ENCODE measurements at regions not wholly inside any gene's neighbourhood (a gene's known extent, or its start where the extent isn't known, plus 50 kb on each side); places are given as distances from the start of the nearest gene placed in this dataset.

GRCh38 chr5:97903742-97904141 lies 720.7 kb upstream of the RIOK2 start:
- no peak overlapping the region for H3K27ac Mint-ChIP-seq
- TF ChIP-seq CTCF (IDR thresholded peaks at IDR 0.05; ENCODE audit: unreplicated experiment in 3 of 3) = no peak
- peaks cover 34% of the 10 kb centered on the region for H3K9me3 Mint-ChIP-seq
- H3K36me3 Mint-ChIP-seq (ENCODE audit: low read depth) = no peaks in the 10 kb centered on the region
- H3K4me3 Mint-ChIP-seq = no peak overlapping the region
- no peaks in the 10 kb centered on the region for H3K4me1 Mint-ChIP-seq
- no peaks in the 10 kb centered on the region for H3K27me3 Mint-ChIP-seq (ENCODE audit: low read depth)

- no peaks in the 10 kb centered on the region for H3K27me3 Mint-ChIP-seq (ENCODE audit: low read depth)
- H3K36me3 Mint-ChIP-seq (ENCODE audit: low read depth) = no peaks in the 10 kb centered on the region
- H3K9me3 Mint-ChIP-seq = peaks cover 26% of the 10 kb centered on the region
- H3K27ac Mint-ChIP-seq = no peak overlapping the region
- no peak overlapping the region for H3K4me3 Mint-ChIP-seq
- TF ChIP-seq CTCF (IDR thresholded peaks at IDR 0.05; ENCODE audit: unreplicated experiment in 3 of 3) = no peak
- H3K4me1 Mint-ChIP-seq = no peaks in the 10 kb centered on the region
Measured at GRCh38 chr5:97906135-97906534, 723.1 kb upstream of the RIOK2 start.

- Mint-ChIP-seq H3K27me3 (ENCODE audit: low read depth) (no peaks in the 10 kb centered on the region), H3K27ac (no peak overlapping the region), H3K4me1 (no peaks in the 10 kb centered on the region), H3K4me3 (no peak overlapping the region), H3K36me3 (ENCODE audit: low read depth) (no peaks in the 10 kb centered on the region), H3K9me3 (peaks cover 16% of the 10 kb centered on the region)
- TF ChIP-seq CTCF (IDR thresholded peaks at IDR 0.05; ENCODE audit: unreplicated experiment in 3 of 3) = no peak
Measured at GRCh38 chr5:97907646-97908400, 724.8 kb upstream of the RIOK2 start.

GRCh38 chr5:97909541-97909940 lies 726.5 kb upstream of the RIOK2 start:
- H3K9me3 Mint-ChIP-seq = peaks cover 9% of the 10 kb centered on the region
- H3K4me1 Mint-ChIP-seq = no peaks in the 10 kb centered on the region
- no peak for TF ChIP-seq CTCF (IDR thresholded peaks at IDR 0.05; ENCODE audit: unreplicated experiment in 3 of 3)

GRCh38 chr5:97914483-97914882 lies 731.4 kb upstream of the RIOK2 start:
- Mint-ChIP-seq H3K4me3 (no peak overlapping the region), H3K27me3 (ENCODE audit: low read depth) (no peaks in the 10 kb centered on the region), H3K9me3 (no peaks in the 10 kb centered on the region), H3K27ac (no peak overlapping the region), H3K4me1 (peaks cover 2% of the 10 kb centered on the region), H3K36me3 (ENCODE audit: low read depth) (no peaks in the 10 kb centered on the region)
- no peak for TF ChIP-seq CTCF (IDR thresholded peaks at IDR 0.05; ENCODE audit: unreplicated experiment in 3 of 3)

More at GRCh38 chr5:97909541-97909940, 726.5 kb upstream of the RIOK2 start:
- Mint-ChIP-seq H3K36me3 (ENCODE audit: low read depth) (no peaks in the 10 kb centered on the region), H3K27ac (no peak overlapping the region), H3K4me3 (no peak overlapping the region), H3K27me3 (ENCODE audit: low read depth) (no peaks in the 10 kb centered on the region)

- Mint-ChIP-seq H3K4me3 (no peak overlapping the region), H3K27ac (no peak overlapping the region), H3K9me3 (no peaks in the 10 kb centered on the region), H3K36me3 (ENCODE audit: low read depth) (no peaks in the 10 kb centered on the region), H3K27me3 (ENCODE audit: low read depth) (no peaks in the 10 kb centered on the region), H3K4me1 (peaks cover 3% of the 10 kb centered on the region)
- no peak for TF ChIP-seq CTCF (IDR thresholded peaks at IDR 0.05; ENCODE audit: unreplicated experiment in 3 of 3)
Measured at GRCh38 chr5:97915106-97915505, 732.1 kb upstream of the RIOK2 start.
